ENCODE measurements at regions not wholly inside any gene's neighbourhood (a gene's known extent, or its start where the extent isn't known, plus 50 kb on each side); places are given as distances from the start of the nearest gene placed in this dataset.

DNA sequence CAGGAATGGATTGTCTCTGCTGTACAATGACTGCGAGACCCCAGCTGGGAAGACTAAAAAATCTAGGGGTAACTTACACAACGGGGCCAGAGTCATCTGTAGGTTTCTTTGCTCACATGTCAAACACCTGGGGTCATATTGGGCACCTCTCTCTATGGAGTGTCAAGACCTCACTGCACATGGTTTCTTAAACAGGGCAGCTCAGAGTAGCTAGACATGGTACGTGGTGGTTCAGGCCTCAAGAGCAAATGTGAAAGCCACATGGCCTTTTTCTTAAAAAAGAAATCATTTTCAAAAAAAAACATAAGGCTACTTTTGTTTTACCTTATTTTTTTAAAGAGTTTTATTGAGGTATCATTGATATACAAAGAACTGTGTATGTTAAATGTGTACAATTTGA, 162.2 kb upstream of the ITGB1 start:
- intact Hi-C loops (cut with micrococcal nuclease; ENCODE audit: unreplicated experiment), result no loop called here
- POLR2A ChIA-PET, result no interaction called here
- BruUV-seq (replicated peaks), result no TSS peak
- H3K36me3 ChIP-seq (ENCODE audit: control insufficient read depth, insufficient read depth, low read length), result no peaks in the 10 kb centered on the region
- no peak for DNase-seq
- no peaks in the 10 kb centered on the region for H3K4me1 ChIP-seq
- no peaks in the 10 kb centered on the region for H3K4me1 Mint-ChIP-seq (ENCODE audit: low read depth, unreplicated experiment)
- H3K9me3 Mint-ChIP-seq (ENCODE audit: unreplicated experiment), result no peaks in the 10 kb centered on the region
- H3K27ac Mint-ChIP-seq (ENCODE audit: unreplicated experiment), result no peak overlapping the region
- H3K27me3 ChIP-seq (replicated peaks; ENCODE audit: control insufficient read depth, insufficient read depth, low read length), result no peaks in the 10 kb centered on the region
- no peak overlapping the region for H3K4me3 ChIP-seq (ENCODE audit: low read depth, low read length)
- CTCF ChIA-PET, result no interaction called here
- no peak overlapping the region for H3K4me3 Mint-ChIP-seq (ENCODE audit: unreplicated experiment)
- no peaks in the 10 kb centered on the region for H3K9me3 ChIP-seq
- TF ChIP-seq, protein P1, sequence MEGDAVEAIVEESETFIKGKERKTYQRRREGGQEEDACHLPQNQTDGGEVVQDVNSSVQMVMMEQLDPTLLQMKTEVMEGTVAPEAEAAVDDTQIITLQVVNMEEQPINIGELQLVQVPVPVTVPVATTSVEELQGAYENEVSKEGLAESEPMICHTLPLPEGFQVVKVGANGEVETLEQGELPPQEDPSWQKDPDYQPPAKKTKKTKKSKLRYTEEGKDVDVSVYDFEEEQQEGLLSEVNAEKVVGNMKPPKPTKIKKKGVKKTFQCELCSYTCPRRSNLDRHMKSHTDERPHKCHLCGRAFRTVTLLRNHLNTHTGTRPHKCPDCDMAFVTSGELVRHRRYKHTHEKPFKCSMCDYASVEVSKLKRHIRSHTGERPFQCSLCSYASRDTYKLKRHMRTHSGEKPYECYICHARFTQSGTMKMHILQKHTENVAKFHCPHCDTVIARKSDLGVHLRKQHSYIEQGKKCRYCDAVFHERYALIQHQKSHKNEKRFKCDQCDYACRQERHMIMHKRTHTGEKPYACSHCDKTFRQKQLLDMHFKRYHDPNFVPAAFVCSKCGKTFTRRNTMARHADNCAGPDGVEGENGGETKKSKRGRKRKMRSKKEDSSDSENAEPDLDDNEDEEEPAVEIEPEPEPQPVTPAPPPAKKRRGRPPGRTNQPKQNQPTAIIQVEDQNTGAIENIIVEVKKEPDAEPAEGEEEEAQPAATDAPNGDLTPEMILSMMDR (IDR thresholded peaks at IDR 0.05; ENCODE audit: insufficient read depth in 1 of 2, low read depth in 1 of 2, low read length in 1 of 2, severe bottlenecking in 1 of 2, unreplicated experiment in 1 of 2), result no peak
- H3K27me3 Mint-ChIP-seq (ENCODE audit: insufficient read depth, unreplicated experiment), result peaks cover 2% of the 10 kb centered on the region
- no peaks in the 10 kb centered on the region for H3K36me3 Mint-ChIP-seq (ENCODE audit: insufficient read depth, unreplicated experiment)

DNA sequence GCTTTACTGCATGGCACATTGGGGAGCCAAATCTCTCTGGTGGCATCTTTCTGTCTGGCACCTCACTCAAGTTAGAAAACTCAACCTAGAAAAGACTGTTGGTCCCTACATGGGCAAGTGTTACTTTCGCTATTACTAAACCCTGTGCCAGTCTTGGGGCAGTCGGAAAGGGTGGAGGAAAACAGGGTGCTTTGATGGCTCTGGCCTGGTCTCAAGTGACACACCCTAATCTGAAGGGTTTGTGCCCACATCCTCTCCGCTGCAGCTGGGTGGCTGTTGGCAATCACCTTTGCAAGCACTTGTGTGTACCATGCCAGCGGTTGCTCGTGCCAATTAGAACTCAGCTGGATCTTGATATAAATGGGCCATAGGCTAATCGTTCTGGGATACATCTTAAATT, 159.8 kb upstream of the ITGB1 start:
- no peaks in the 10 kb centered on the region for H3K27me3 ChIP-seq (replicated peaks; ENCODE audit: control insufficient read depth, insufficient read depth, low read length)
- no peaks in the 10 kb centered on the region for H3K4me1 Mint-ChIP-seq (ENCODE audit: low read depth, unreplicated experiment)
- H3K9me3 ChIP-seq, result no peaks in the 10 kb centered on the region
- intact Hi-C loops (cut with micrococcal nuclease; ENCODE audit: unreplicated experiment), result no loop called here
- H3K36me3 ChIP-seq (ENCODE audit: control insufficient read depth, insufficient read depth, low read length), result no peaks in the 10 kb centered on the region
- no peaks in the 10 kb centered on the region for H3K4me1 ChIP-seq
- ChIA-PET POLR2A (no interaction called here), CTCF (no interaction called here)
- TF ChIP-seq, protein P1 (IDR thresholded peaks at IDR 0.05; ENCODE audit: insufficient read depth in 1 of 2, low read depth in 1 of 2, low read length in 1 of 2, severe bottlenecking in 1 of 2, unreplicated experiment in 1 of 2), result no peak
- H3K36me3 Mint-ChIP-seq (ENCODE audit: insufficient read depth, unreplicated experiment), result no peaks in the 10 kb centered on the region
- no TSS peak for BruUV-seq (replicated peaks)
- no peak for DNase-seq
- no peak overlapping the region for H3K27ac Mint-ChIP-seq (ENCODE audit: unreplicated experiment)
- no peaks in the 10 kb centered on the region for H3K27me3 Mint-ChIP-seq (ENCODE audit: insufficient read depth, unreplicated experiment)
- H3K4me3 ChIP-seq (ENCODE audit: low read depth, low read length), result no peak overlapping the region
- H3K9me3 Mint-ChIP-seq (ENCODE audit: unreplicated experiment), result no peaks in the 10 kb centered on the region
- H3K4me3 Mint-ChIP-seq (ENCODE audit: unreplicated experiment), result no peak overlapping the region

DNA sequence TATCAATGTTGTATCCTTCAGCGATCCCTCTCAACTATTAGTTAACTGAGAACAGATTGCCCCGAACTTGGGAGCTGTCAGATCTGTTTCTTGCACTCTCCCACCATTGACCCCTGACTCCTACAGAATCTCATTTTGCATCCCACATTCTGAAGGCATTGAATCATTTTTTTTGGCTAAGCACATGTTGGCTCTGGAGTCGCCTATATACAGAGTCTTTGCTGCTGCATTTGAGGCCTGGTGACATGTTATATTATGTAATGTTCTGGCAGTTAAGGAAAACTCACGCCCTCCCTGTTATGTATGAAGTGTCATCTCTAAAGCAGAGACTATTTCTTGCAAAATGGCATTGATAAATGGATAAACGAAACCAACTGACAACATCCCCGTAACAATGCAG, 159.2 kb upstream of the ITGB1 start:
- no peak overlapping the region for H3K4me3 Mint-ChIP-seq (ENCODE audit: unreplicated experiment)
- H3K27me3 ChIP-seq (replicated peaks; ENCODE audit: control insufficient read depth, insufficient read depth, low read length), result no peaks in the 10 kb centered on the region
- no peak for DNase-seq
- TF ChIP-seq, protein P1 (IDR thresholded peaks at IDR 0.05; ENCODE audit: insufficient read depth in 1 of 2, low read depth in 1 of 2, low read length in 1 of 2, severe bottlenecking in 1 of 2, unreplicated experiment in 1 of 2), result no peak
- CTCF ChIA-PET, result no interaction called here
- H3K4me3 ChIP-seq (ENCODE audit: low read depth, low read length), result no peak overlapping the region
- no peaks in the 10 kb centered on the region for H3K9me3 Mint-ChIP-seq (ENCODE audit: unreplicated experiment)
- no peak overlapping the region for H3K27ac Mint-ChIP-seq (ENCODE audit: unreplicated experiment)
- intact Hi-C loops (cut with micrococcal nuclease; ENCODE audit: unreplicated experiment), result no loop called here
- no peaks in the 10 kb centered on the region for H3K36me3 Mint-ChIP-seq (ENCODE audit: insufficient read depth, unreplicated experiment)
- no peaks in the 10 kb centered on the region for H3K27me3 Mint-ChIP-seq (ENCODE audit: insufficient read depth, unreplicated experiment)
- H3K36me3 ChIP-seq (ENCODE audit: control insufficient read depth, insufficient read depth, low read length), result no peaks in the 10 kb centered on the region
- BruUV-seq (replicated peaks), result no TSS peak
- H3K4me1 ChIP-seq, result no peaks in the 10 kb centered on the region
- no peaks in the 10 kb centered on the region for H3K9me3 ChIP-seq
- no peaks in the 10 kb centered on the region for H3K4me1 Mint-ChIP-seq (ENCODE audit: low read depth, unreplicated experiment)
- POLR2A ChIA-PET, result no interaction called here
